ENCODE measurements at regions not wholly inside any gene's neighbourhood (a gene's known extent, or its start where the extent isn't known, plus 50 kb on each side); places are given as distances from the start of the nearest gene placed in this dataset.

- Histone ChIP-seq H3K9me3 (replicated peaks; ENCODE audit: control insufficient read depth, low read depth, low read length) (no peaks in the 10 kb centered on the region), H3K27me3 (ENCODE audit: control insufficient read depth, insufficient read depth, low read length) (no peaks in the 10 kb centered on the region)
- WGBS (ENCODE audit: insufficient coverage): no CpG with 5 or more reads among the region's 1 CpG
Observed at GRCh38 chr6:42502127-42502526, 50.4 kb upstream of the TRERF1 start.

More at GRCh38 chr6:42502127-42502526, 50.4 kb upstream of the TRERF1 start:
- no peak overlapping the region for H3K27ac ChIP-seq (ENCODE audit: low read length)
- no peak for DNase-seq
- H3K4me1 ChIP-seq (ENCODE audit: control insufficient read depth, insufficient read depth, low read length): no peaks in the 10 kb centered on the region
- no peaks in the 10 kb centered on the region for H3K36me3 ChIP-seq (ENCODE audit: control insufficient read depth, insufficient read depth, low read length)
- no peak overlapping the region for H3K4me3 ChIP-seq (ENCODE audit: low read length)
